HL-60 (cell line): ENCODE measurements at regions not wholly inside any gene's neighbourhood (a gene's known extent, or its start where the extent isn't known, plus 50 kb on each side); places are given as distances from the start of the nearest gene placed in this dataset.

Experiments used
- DNase-seq, 2 experiments: peaks; one replicate each; pipeline ENCODE4 v3.0.0-alpha.2; 2010 to 2020; ENCODE audit warnings: low read depth in 1 of 2, low spot score in 1 of 2
- H3K27ac ChIP-seq: fragments of 250-450 bp; sonication (Bioruptor Pico); replicated peaks from 2 replicates; pipeline ENCODE4 v1.5.1; 2020; ENCODE audit warnings: mild to moderate bottlenecking, moderate library complexity
- H3K27me3 ChIP-seq: fragments of 250-450 bp; sonication (Bioruptor Pico); 2 replicates; pipeline ENCODE4 v1.5.1; 2021; ENCODE audit warnings: mild to moderate bottlenecking, moderate library complexity; ENCODE audit not compliant: insufficient read depth, poor library complexity, severe bottlenecking
- H3K4me3 ChIP-seq: replicated peaks from 2 replicates; pipeline ENCODE4 v1.5.1; 2011; ENCODE audit warnings: mild to moderate bottlenecking, control low read depth, low read length; ENCODE audit not compliant: insufficient read depth
- CTCF ChIP-seq: IDR thresholded peaks from one replicate; pipeline ENCODE4 v1.5.1; 2011; ENCODE audit warnings: low read length, control low read depth, inconsistent platforms; ENCODE audit not compliant: insufficient read depth
- GABPA ChIP-seq: IDR thresholded peaks from 2 replicates; pipeline ENCODE4 v1.6.1; 2012; ENCODE audit warnings: low read depth
- POLR2AphosphoS5 ChIP-seq: IDR thresholded peaks from 2 replicates; pipeline ENCODE4 v1.6.1; 2012; ENCODE audit warnings: low read depth
- REST ChIP-seq: IDR thresholded peaks from 2 replicates; pipeline ENCODE4 v1.6.1; 2012; ENCODE audit warnings: low read depth; ENCODE audit not compliant: insufficient replicate concordance
- SPI1 ChIP-seq: IDR thresholded peaks from 2 replicates; pipeline ENCODE4 v1.6.1; 2012; ENCODE audit warnings: low read depth, mild to moderate bottlenecking, borderline replicate concordance

DNA sequence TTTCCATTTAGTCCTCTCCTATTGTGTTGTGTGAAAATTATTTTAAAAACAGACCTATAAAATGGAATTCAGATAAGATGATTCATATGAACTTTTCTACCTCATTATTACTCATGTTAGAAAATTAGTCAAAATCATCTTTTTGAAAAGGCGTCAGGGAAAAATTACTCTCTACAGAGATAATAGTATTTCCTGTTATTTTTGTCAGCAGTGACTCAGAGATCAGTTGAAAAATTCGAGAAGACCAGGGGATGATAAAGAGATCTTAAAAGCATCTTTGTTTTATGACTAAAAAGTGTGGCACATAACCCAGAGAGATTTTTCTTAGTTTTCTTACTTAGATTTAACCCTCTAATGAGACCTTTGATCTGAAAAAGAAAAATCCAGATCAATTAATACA lies 157.9 kb upstream of the CARD18 start:
- no peak for TF ChIP-seq REST
- no peak for TF ChIP-seq GABPA
- TF ChIP-seq SPI1, result no peak
- TF ChIP-seq CTCF, result no peak
- no peak for TF ChIP-seq POLR2AphosphoS5
- H3K4me3 ChIP-seq, result no peak overlapping the region
- no peak overlapping the region for H3K27ac ChIP-seq
- no peak for DNase-seq
- H3K27me3 ChIP-seq, result no peaks in the 10 kb centered on the region

DNA sequence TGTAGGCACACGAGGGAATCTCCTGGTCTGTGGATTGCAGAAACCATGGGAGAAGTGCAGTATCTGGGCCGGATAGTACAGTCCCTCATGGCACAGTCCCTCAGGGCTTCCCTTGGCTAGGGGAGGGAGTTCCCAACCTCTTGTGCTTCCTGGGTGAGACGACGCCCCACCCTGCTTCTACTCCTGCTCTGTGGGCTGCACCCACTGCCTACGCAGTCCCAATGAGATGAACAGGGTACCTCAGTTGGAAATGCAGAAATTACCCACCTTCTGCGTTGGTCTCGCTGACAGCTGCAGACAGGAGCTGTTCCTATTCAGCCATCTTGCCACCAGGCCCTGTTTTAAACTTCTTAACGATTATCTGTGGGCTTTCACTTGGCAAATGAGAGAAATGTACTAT lies 157.2 kb upstream of the CARD18 start:
- TF ChIP-seq CTCF, result no peak
- no peak for TF ChIP-seq SPI1
- TF ChIP-seq REST, result no peak
- no peak for TF ChIP-seq GABPA
- TF ChIP-seq POLR2AphosphoS5, result no peak
- H3K27me3 ChIP-seq, result no peaks in the 10 kb centered on the region
- no peak for DNase-seq
- H3K27ac ChIP-seq, result no peak overlapping the region
- H3K4me3 ChIP-seq, result no peak overlapping the region

DNA sequence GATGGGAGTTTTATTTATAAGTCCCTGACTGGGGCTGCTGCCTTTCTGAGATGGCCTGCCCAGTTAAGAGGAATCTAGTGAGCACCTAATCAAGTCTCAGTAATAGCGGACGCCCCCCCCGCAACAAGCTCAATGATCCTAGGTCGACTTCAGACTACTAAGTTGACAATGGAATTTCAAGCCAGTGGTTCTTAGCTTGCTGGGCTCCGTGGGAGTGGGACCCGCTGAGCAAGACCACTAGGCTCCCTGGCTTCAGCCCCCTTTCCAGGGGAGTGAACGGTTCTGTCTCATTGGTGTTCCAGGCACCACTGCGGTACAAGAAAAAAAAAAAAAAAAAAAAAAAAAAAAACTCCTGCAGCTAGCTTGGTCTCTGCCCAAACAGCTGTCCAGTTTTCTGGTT lies 156.8 kb upstream of the CARD18 start:
- TF ChIP-seq SPI1 (no peak), POLR2AphosphoS5 (no peak), REST (no peak), GABPA (no peak), CTCF (no peak)
- no peak overlapping the region for H3K4me3 ChIP-seq
- DNase-seq, result no peak
- no peaks in the 10 kb centered on the region for H3K27me3 ChIP-seq
- no peak overlapping the region for H3K27ac ChIP-seq
